GM23338 (cell line): ENCODE measurements at regions not wholly inside any gene's neighbourhood (a gene's known extent, or its start where the extent isn't known, plus 50 kb on each side); places are given as distances from the start of the nearest gene placed in this dataset.

Experiments
- ATAC-seq: fragments of 200-7000 bp; cut with Tn5 transposase; 3 replicates; pipeline ENCODE4 v1.9.1; 2020
- DNase-seq: peaks from one replicate; pipeline ENCODE4 v3.0.0-alpha.2; 2015; ENCODE audit warnings: low spot score
- H2AFZ ChIP-seq: fragments of 200-600 bp; sonication (generic); 2 replicates; pipeline ENCODE4 v1.8.0; 2016; ENCODE audit warnings: antibody characterized with exemption, mild to moderate bottlenecking, moderate library complexity
- H3F3A ChIP-seq: fragments of 200-600 bp; sonication (generic); replicated peaks from 2 replicates; pipeline ENCODE4 v1.8.0; 2017; ENCODE audit warnings: antibody characterized with exemption, mixed run types, low read depth
- H3K27ac ChIP-seq: fragments of 200-600 bp; sonication (generic); 2 replicates; pipeline ENCODE4 v1.6.1; 2016; ENCODE audit warnings: low read depth
- H3K27me3 ChIP-seq: fragments of 200-600 bp; sonication (generic); 2 replicates; pipeline ENCODE4 v1.8.0; 2016; ENCODE audit warnings: mild to moderate bottlenecking, mixed run types, moderate library complexity; ENCODE audit not compliant: insufficient read depth
- H3K36me3 ChIP-seq: fragments of 200-600 bp; sonication (generic); 2 replicates; pipeline ENCODE4 v1.8.0; 2016; ENCODE audit warnings: mild to moderate bottlenecking; ENCODE audit not compliant: insufficient read depth
- H3K4me1 ChIP-seq: fragments of 200-600 bp; sonication (generic); 2 replicates; pipeline ENCODE4 v1.8.0; 2016; ENCODE audit warnings: mild to moderate bottlenecking, moderate library complexity; ENCODE audit not compliant: insufficient read depth
- H3K4me2 ChIP-seq: fragments of 200-600 bp; sonication (generic); 2 replicates; pipeline ENCODE4 v1.7.1; 2017; ENCODE audit warnings: mixed run types
- H3K4me3 ChIP-seq: fragments of 200-600 bp; sonication (generic); 2 replicates; pipeline ENCODE4 v1.6.1; 2016; ENCODE audit warnings: mixed run types
- H3K79me2 ChIP-seq: fragments of 200-600 bp; sonication (generic); replicated peaks from 2 replicates; pipeline ENCODE4 v1.8.0; 2017; ENCODE audit warnings: mild to moderate bottlenecking; ENCODE audit not compliant: insufficient read depth
- H3K9me2 ChIP-seq: fragments of 200-600 bp; sonication (generic); 2 replicates; pipeline ENCODE4 v1.8.0; 2017; ENCODE audit not compliant: insufficient read depth
- H4K20me1 ChIP-seq: fragments of 200-600 bp; sonication (generic); replicated peaks from 2 replicates; pipeline ENCODE4 v1.8.0; 2017; ENCODE audit warnings: mild to moderate bottlenecking; ENCODE audit not compliant: insufficient read depth
- H3K27ac Mint-ChIP-seq: 2 replicates; pipeline ENCODE4 v1.8.0; 2020; ENCODE audit warnings: inconsistent platforms, mild to moderate bottlenecking, moderate library complexity, mixed read lengths
- H3K27me3 Mint-ChIP-seq: 3 replicates; pipeline ENCODE4 v1.8.0; 2022; ENCODE audit warnings: low read depth, mild to moderate bottlenecking, moderate library complexity, mixed read lengths, inconsistent platforms; ENCODE audit not compliant: insufficient read depth, poor library complexity
- H3K36me3 Mint-ChIP-seq: 3 replicates; pipeline ENCODE4 v1.8.0; 2021; ENCODE audit warnings: low read depth, mild to moderate bottlenecking, inconsistent platforms, moderate library complexity, mixed read lengths
- H3K4me1 Mint-ChIP-seq: 3 replicates; pipeline ENCODE4 v1.8.0; 2020; ENCODE audit warnings: mild to moderate bottlenecking, inconsistent platforms, mixed read lengths
- H3K4me3 Mint-ChIP-seq: 3 replicates; pipeline ENCODE4 v1.8.0; 2021; ENCODE audit warnings: moderate library complexity, mild to moderate bottlenecking, inconsistent platforms, mixed read lengths
- H3K9me3 Mint-ChIP-seq: 3 replicates; pipeline ENCODE4 v1.8.0; 2020; ENCODE audit warnings: moderate library complexity, mild to moderate bottlenecking, inconsistent platforms, mixed read lengths
- ETS1 ChIP-seq: IDR thresholded peaks from 2 replicates; pipeline ENCODE4 v1.6.1; 2016; ENCODE audit warnings: antibody characterized with exemption
- EZH2phosphoT487 ChIP-seq: fragments of 200-600 bp; sonication (generic); IDR thresholded peaks from one replicate; pipeline ENCODE4 v1.8.1; 2018; ENCODE audit warnings: antibody characterized with exemption; ENCODE audit not compliant: unreplicated experiment
- REST ChIP-seq: IDR thresholded peaks from one replicate; pipeline ENCODE4 v1.6.1; 2018; ENCODE audit warnings: antibody characterized with exemption; ENCODE audit not compliant: unreplicated experiment
- STAT1 ChIP-seq: IDR thresholded peaks from one replicate; pipeline ENCODE4 v1.6.1; 2016; ENCODE audit warnings: antibody characterized with exemption; ENCODE audit not compliant: unreplicated experiment
- ZNF114 ChIP-seq: fragments of 250-450 bp; sonication (Bioruptor Pico); IDR thresholded peaks from 2 replicates; pipeline ENCODE4 v1.5.0; 2020; ENCODE audit warnings: mild to moderate bottlenecking, moderate library complexity
- ZNF331 ChIP-seq: fragments of 250-450 bp; sonication (Bioruptor Pico); IDR thresholded peaks from 2 replicates; pipeline ENCODE4 v1.5.0; 2020; ENCODE audit warnings: low read depth, mild to moderate bottlenecking, moderate library complexity
- ZNF462 ChIP-seq: fragments of 250-450 bp; sonication (Bioruptor Pico); IDR thresholded peaks from 2 replicates; pipeline ENCODE4 v1.5.0; 2020; ENCODE audit warnings: mild to moderate bottlenecking, moderate library complexity

- no peak for TF ChIP-seq REST
These were observed 418.6 kb downstream of the TMEM38B start (continued) for GRCh38 chr9:106112935-106113334.

- H3K27ac Mint-ChIP-seq = no peak overlapping the region
- Histone ChIP-seq H3F3A (no peaks in the 10 kb centered on the region), H4K20me1 (no peaks in the 10 kb centered on the region), H3K27me3 (no peaks in the 10 kb centered on the region), H3K4me1 (peaks cover 6% of the 10 kb centered on the region; the same call in 1 of the 2 replicates), H2AFZ (no peak overlapping the region), H3K36me3 (no peaks in the 10 kb centered on the region), H3K4me3 (no peak overlapping the region), H3K79me2 (no peaks in the 10 kb centered on the region), H3K27ac (no peak overlapping the region), H3K4me2 (no peak overlapping the region), H3K9me2 (no peaks in the 10 kb centered on the region)
- DNase-seq (no peak), ATAC-seq (no peak)
- TF ChIP-seq ZNF331 = no peak
- TF ChIP-seq ZNF114 (CRISPR knock-in tag) = no peak
- TF ChIP-seq ZNF462 (CRISPR knock-in tag) = no peak
- TF ChIP-seq ETS1 = no peak
- no peak for TF ChIP-seq REST
- TF ChIP-seq STAT1 = no peak
- TF ChIP-seq EZH2phosphoT487 = no peak
- peaks cover 4% of the 10 kb centered on the region; the same call in 2 of the 3 replicates for H3K4me1 Mint-ChIP-seq
- no peaks in the 10 kb centered on the region; the same call in 2 of the 3 replicates for H3K36me3 Mint-ChIP-seq
- no peaks in the 10 kb centered on the region; the same call in 2 of the 3 replicates for H3K9me3 Mint-ChIP-seq
- H3K4me3 Mint-ChIP-seq = no peak overlapping the region
- no peaks in the 10 kb centered on the region for H3K27me3 Mint-ChIP-seq
These were observed 424.8 kb downstream of the TMEM38B start for GRCh38 chr9:106119176-106119575.
